NB4 (cell line): ENCODE measurements at regions not wholly inside any gene's neighbourhood (a gene's known extent, or its start where the extent isn't known, plus 50 kb on each side); places are given as distances from the start of the nearest gene placed in this dataset.

Experiments
- DNase-seq: peaks from one replicate; pipeline ENCODE4 v3.0.0; 2010; ENCODE audit warnings: low read depth
- H3K4me3 ChIP-seq: one replicate; pipeline ENCODE4 v1.5.1; 2011; ENCODE audit warnings: mild to moderate bottlenecking, low read depth, low read length, moderate library complexity
- CTCF ChIP-seq: IDR thresholded peaks from one replicate; pipeline ENCODE4 v1.5.1; 2012; ENCODE audit warnings: low read depth, low read length
- MYC ChIP-seq: IDR thresholded peaks from 2 replicates; pipeline ENCODE4 v1.6.1; 2011; ENCODE audit warnings: low read depth, low read length
- POLR2A ChIP-seq: IDR thresholded peaks from 2 replicates; pipeline ENCODE4 v1.6.1; 2011; ENCODE audit warnings: mild to moderate bottlenecking; ENCODE audit not compliant: insufficient read length; ENCODE audit errors: extremely low read depth
- TF ChIP-seq, protein P1 (sequence below): IDR thresholded peaks from 2 replicates; pipeline ENCODE4 v1.6.1; 2011; ENCODE audit warnings: low read depth, low read length

GRCh38 chr1:95935719-95936118 is 701.7 kb downstream of the RWDD3 start:
- TF ChIP-seq POLR2A, result no peak
- TF ChIP-seq CTCF, result no peak
- no peak for TF ChIP-seq MYC
- TF ChIP-seq, protein P1, sequence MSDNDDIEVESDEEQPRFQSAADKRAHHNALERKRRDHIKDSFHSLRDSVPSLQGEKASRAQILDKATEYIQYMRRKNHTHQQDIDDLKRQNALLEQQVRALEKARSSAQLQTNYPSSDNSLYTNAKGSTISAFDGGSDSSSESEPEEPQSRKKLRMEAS, result no peak
- no peak for DNase-seq
- H3K4me3 ChIP-seq, result no peak overlapping the region

DNA sequence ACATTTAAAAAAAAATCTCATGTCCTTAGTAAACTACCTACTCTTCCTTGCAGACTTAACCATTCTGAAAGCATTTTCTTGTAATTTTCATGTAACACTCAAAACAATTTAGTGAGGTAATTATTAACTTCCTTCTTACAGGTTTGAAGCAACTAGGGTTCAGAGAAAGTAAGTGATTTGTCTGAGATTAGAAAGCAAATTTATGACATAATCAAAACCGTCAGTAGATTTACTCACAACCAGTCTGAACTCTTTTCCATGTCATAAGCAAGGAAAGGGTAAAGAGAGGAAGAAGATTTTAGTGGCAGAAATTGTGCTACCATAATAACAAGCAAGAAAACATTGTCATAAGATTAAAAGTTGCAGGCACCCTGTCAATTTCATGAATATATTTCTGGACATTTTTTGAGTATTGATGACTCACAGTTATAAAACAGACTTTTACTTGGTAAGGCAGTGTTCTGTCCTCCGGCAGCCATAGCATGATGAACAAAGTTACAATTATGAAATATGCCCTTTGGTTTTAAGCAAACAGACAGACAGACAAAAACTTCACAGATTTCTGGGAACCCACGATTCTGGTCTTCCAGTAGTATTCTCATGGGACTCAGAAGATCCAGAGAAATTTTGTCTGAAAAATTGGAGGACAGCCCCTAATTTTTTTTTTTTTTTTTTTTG is 707.2 kb downstream of the RWDD3 start:
- no peak overlapping the region for H3K4me3 ChIP-seq
- TF ChIP-seq CTCF (no peak), MYC (no peak), POLR2A (no peak)
- TF ChIP-seq, protein P1, result no peak
- DNase-seq, result no peak

- no peak overlapping the region for H3K4me3 ChIP-seq
- TF ChIP-seq MYC (no peak), CTCF (no peak), POLR2A (no peak)
- TF ChIP-seq, protein P1, result no peak
- DNase-seq, result no peak
Observed at GRCh38 chr1:95948023-95948422, 714.0 kb downstream of the RWDD3 start.

GRCh38 chr1:95951371-95952102 is 717.5 kb downstream of the RWDD3 start:
- DNase-seq, result no peak
- TF ChIP-seq MYC (no peak), POLR2A (no peak), CTCF (no peak)
- TF ChIP-seq, protein P1, result no peak
- H3K4me3 ChIP-seq, result no peak overlapping the region

- H3K4me3 ChIP-seq, result no peak overlapping the region
- no peak for TF ChIP-seq POLR2A
- TF ChIP-seq MYC, result no peak
- no peak for TF ChIP-seq CTCF
- TF ChIP-seq, protein P1, result no peak
- DNase-seq, result no peak
Observed at GRCh38 chr1:95953015-95953414, 719.0 kb downstream of the RWDD3 start.
